Breast epithelium (tissue), 4 donors: ENCODE measurements at regions not wholly inside any gene's neighbourhood (a gene's known extent, or its start where the extent isn't known, plus 50 kb on each side); places are given as distances from the start of the nearest gene placed in this dataset.

Experiments used
- DNase-seq, 2 donors: peaks; one replicate each; pipeline ENCODE4 v3.0.0-alpha.2; 2019; ENCODE audit warnings: low spot score in 2 of 2
- H3K27ac ChIP-seq, 2 donors: fragments of 200-600 bp; sonication (generic) in 1 of 2; one replicate each; pipeline ENCODE4 v1.5.1; 2016 to 2019; ENCODE audit warnings: mild to moderate bottlenecking in 1 of 2
- H3K27me3 ChIP-seq, 2 donors: fragments of 200-600 bp; sonication (generic) in 1 of 2; one replicate each; pipeline versions ENCODE4 v1.5.1 to v1.6.0; 2017 to 2019; ENCODE audit warnings: control low read depth in 1 of 2, mild to moderate bottlenecking in 1 of 2
- H3K36me3 ChIP-seq: fragments of 200-600 bp; one replicate; pipeline ENCODE4 v1.5.1; 2019
- H3K4me1 ChIP-seq, 2 donors: fragments of 200-600 bp; sonication (generic); one replicate each; pipeline ENCODE4 v1.5.1; 2016 to 2019; ENCODE audit warnings: control low read depth in 1 of 2
- H3K4me3 ChIP-seq, 3 donors: fragments of 200-600 bp; sonication (generic); 1 replicate in 2 of 3; 2 replicates in 1 of 3; pipeline ENCODE4 v1.5.1; 2016 to 2019; ENCODE audit warnings: mild to moderate bottlenecking in 3 of 3, moderate library complexity in 2 of 3
- H3K9me3 ChIP-seq, 2 donors: fragments of 200-600 bp; sonication (generic) in 1 of 2; one replicate each; pipeline ENCODE4 v1.5.1; 2016 to 2019; ENCODE audit warnings: control low read depth in 1 of 2
- POLR2A ChIP-seq: fragments of 450-650 bp; IDR thresholded peaks from one replicate; pipeline ENCODE4 v1.6.1; 2016; ENCODE audit warnings: antibody characterized with exemption, mild to moderate bottlenecking, moderate library complexity
- POLR2AphosphoS5 ChIP-seq, 3 donors: sonication (generic); formaldehyde crosslinking; IDR thresholded peaks; one replicate each; pipeline ENCODE4 v1.6.1; 2017; ENCODE audit warnings: antibody characterized with exemption in 3 of 3
- intact Hi-C: fragments of 100-400 bp; cut with DNase I; formaldehyde crosslinking; loops from one replicate; pipeline ENCODE4 v1.15.1; 2023; ENCODE audit warnings: low total_unique reads
- TF ChIP-seq, protein P1 (sequence below), 3 donors: fragments of 450-650 bp; IDR thresholded peaks; one replicate each; pipeline ENCODE4 v1.5.1; 2016 to 2017; ENCODE audit warnings: antibody characterized with exemption in 3 of 3, mild to moderate bottlenecking in 3 of 3, moderate library complexity in 3 of 3

- H3K27ac ChIP-seq = no peak overlapping the region
- no peak for DNase-seq
- intact Hi-C loops = no loop called here
- TF ChIP-seq, protein P1, sequence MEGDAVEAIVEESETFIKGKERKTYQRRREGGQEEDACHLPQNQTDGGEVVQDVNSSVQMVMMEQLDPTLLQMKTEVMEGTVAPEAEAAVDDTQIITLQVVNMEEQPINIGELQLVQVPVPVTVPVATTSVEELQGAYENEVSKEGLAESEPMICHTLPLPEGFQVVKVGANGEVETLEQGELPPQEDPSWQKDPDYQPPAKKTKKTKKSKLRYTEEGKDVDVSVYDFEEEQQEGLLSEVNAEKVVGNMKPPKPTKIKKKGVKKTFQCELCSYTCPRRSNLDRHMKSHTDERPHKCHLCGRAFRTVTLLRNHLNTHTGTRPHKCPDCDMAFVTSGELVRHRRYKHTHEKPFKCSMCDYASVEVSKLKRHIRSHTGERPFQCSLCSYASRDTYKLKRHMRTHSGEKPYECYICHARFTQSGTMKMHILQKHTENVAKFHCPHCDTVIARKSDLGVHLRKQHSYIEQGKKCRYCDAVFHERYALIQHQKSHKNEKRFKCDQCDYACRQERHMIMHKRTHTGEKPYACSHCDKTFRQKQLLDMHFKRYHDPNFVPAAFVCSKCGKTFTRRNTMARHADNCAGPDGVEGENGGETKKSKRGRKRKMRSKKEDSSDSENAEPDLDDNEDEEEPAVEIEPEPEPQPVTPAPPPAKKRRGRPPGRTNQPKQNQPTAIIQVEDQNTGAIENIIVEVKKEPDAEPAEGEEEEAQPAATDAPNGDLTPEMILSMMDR (IDR thresholded peaks at IDR 0.05) = no peak
- H3K9me3 ChIP-seq = no peaks in the 10 kb centered on the region
- no peaks in the 10 kb centered on the region for H3K36me3 ChIP-seq
- no peak overlapping the region for H3K4me3 ChIP-seq
- H3K27me3 ChIP-seq = no peaks in the 10 kb centered on the region
- no peaks in the 10 kb centered on the region for H3K4me1 ChIP-seq
Measured at GRCh38 chr11:90344546-90344945, 121.7 kb upstream of the CHORDC1 start.

- Histone ChIP-seq H3K27ac (no peak overlapping the region), H3K4me1 (no peaks in the 10 kb centered on the region), H3K27me3 (no peaks in the 10 kb centered on the region), H3K9me3 (no peaks in the 10 kb centered on the region), H3K4me3 (no peak overlapping the region), H3K36me3 (no peaks in the 10 kb centered on the region)
- TF ChIP-seq POLR2A = no peak
- TF ChIP-seq POLR2AphosphoS5 (IDR thresholded peaks at IDR 0.05) = no peak
- TF ChIP-seq, protein P1 (IDR thresholded peaks at IDR 0.05) = no peak
- intact Hi-C loops = no loop called here
- DNase-seq = no peak
Measured at GRCh38 chr11:90343673-90344072, 120.8 kb upstream of the CHORDC1 start.

DNA sequence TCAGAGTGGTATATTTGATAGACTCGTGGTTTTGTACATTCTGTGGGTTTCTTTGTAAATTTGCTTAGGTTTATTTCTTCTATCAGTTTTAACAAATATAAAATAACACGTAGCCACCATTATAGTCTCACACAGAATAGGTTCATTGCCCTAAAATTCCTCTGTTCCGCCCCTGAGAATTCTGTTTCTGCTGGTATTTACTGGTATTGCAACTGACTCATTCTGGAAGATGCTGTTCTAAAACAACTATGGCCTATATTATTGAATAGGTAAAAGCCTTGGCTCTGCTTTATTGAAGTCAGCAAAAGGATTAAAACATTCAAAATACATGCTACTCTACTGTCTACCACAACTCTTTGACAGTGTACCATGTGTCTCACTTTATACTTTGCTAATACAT is 119.1 kb upstream of the CHORDC1 start:
- intact Hi-C loops = no loop called here
- Histone ChIP-seq H3K4me1 (no peaks in the 10 kb centered on the region), H3K36me3 (no peaks in the 10 kb centered on the region), H3K27ac (no peak overlapping the region), H3K27me3 (no peaks in the 10 kb centered on the region), H3K4me3 (no peak overlapping the region), H3K9me3 (no peaks in the 10 kb centered on the region)
- no peak for TF ChIP-seq POLR2A
- TF ChIP-seq, protein P1 (IDR thresholded peaks at IDR 0.05) = no peak
- TF ChIP-seq POLR2AphosphoS5 (IDR thresholded peaks at IDR 0.05) = no peak
- DNase-seq = no peak

GRCh38 chr11:90332415-90332814 is 109.6 kb upstream of the CHORDC1 start:
- H3K27me3 ChIP-seq = no peaks in the 10 kb centered on the region
- intact Hi-C loops = no loop called here
- H3K4me1 ChIP-seq = no peaks in the 10 kb centered on the region
- TF ChIP-seq POLR2AphosphoS5 (IDR thresholded peaks at IDR 0.05) (no peak), POLR2A (no peak)
- TF ChIP-seq, protein P1 (IDR thresholded peaks at IDR 0.05) = no peak
- no peak overlapping the region for H3K4me3 ChIP-seq
- H3K27ac ChIP-seq = no peak overlapping the region
- no peak for DNase-seq
- no peaks in the 10 kb centered on the region for H3K36me3 ChIP-seq
- H3K9me3 ChIP-seq = no peaks in the 10 kb centered on the region

- no peak for TF ChIP-seq POLR2AphosphoS5 (IDR thresholded peaks at IDR 0.05)
- no peak for TF ChIP-seq POLR2A
- TF ChIP-seq, protein P1 (IDR thresholded peaks at IDR 0.05) = no peak
- DNase-seq = no peak
Measured at GRCh38 chr11:90330632-90331031, 107.8 kb upstream of the CHORDC1 start.

More at GRCh38 chr11:90330632-90331031, 107.8 kb upstream of the CHORDC1 start:
- intact Hi-C loops = no loop called here
- H3K27me3 ChIP-seq = no peaks in the 10 kb centered on the region
- no peaks in the 10 kb centered on the region for H3K36me3 ChIP-seq
- H3K9me3 ChIP-seq = no peaks in the 10 kb centered on the region
- H3K27ac ChIP-seq = no peak overlapping the region
- no peak overlapping the region for H3K4me3 ChIP-seq
- H3K4me1 ChIP-seq = no peaks in the 10 kb centered on the region
